ENCODE measurements at regions not wholly inside any gene's neighbourhood (a gene's known extent, or its start where the extent isn't known, plus 50 kb on each side); places are given as distances from the start of the nearest gene placed in this dataset.
"Not testable (repeated sequence)": the region's sequence is repeated elsewhere in the genome, so short reads cannot be mapped to it uniquely, and the experiment has no call there.

- Mint-ChIP-seq H3K36me3 (ENCODE audit: low read depth) (no peaks in the 10 kb centered on the region), H3K27me3 (ENCODE audit: insufficient read depth) (no peaks in the 10 kb centered on the region; the same call in 1 of the 2 replicates), H3K27ac (no peak overlapping the region), H3K9me3 (peaks cover 19% of the 10 kb centered on the region), H3K4me3 (no peak overlapping the region), H3K4me1 (ENCODE audit: low read depth) (no peaks in the 10 kb centered on the region)
- DNase-seq = peak; percentile 10
- TF ChIP-seq CTCF (IDR thresholded peaks at IDR 0.05) = peak; percentile 12; the same call in 1 of the 2 replicates
These were observed 109.0 kb upstream of the AADAT start for GRCh38 chr4:170198747-170199146.

DNA sequence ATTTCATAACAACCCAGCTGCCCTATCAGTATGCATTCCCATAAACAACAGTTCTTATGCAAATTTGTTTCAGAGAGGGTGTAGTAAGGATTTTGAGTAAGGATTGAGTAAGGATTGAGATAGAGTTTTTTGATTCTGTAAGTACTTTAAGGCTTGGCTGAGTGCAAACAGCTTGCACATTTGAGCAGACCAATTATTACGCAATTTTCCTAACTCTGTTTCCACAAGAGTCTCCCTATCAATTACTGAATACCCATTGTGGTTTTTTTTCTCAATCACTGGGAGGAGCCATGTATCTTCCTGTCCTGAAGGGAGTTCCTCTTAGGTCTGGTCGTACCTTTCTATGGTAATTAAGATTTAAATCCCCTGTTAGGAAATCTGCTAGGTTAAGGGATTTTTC lies 105.0 kb upstream of the AADAT start:
- DNase-seq; H3K4me1 Mint-ChIP-seq (ENCODE audit: low read depth); H3K27me3 Mint-ChIP-seq (ENCODE audit: insufficient read depth); H3K4me3 Mint-ChIP-seq; H3K36me3 Mint-ChIP-seq (ENCODE audit: low read depth); H3K27ac Mint-ChIP-seq: not testable (repeated sequence)
- peaks cover 23% of the 10 kb centered on the region for H3K9me3 Mint-ChIP-seq

GRCh38 chr4:170193496-170193895 lies 103.7 kb upstream of the AADAT start:
- H3K4me1 Mint-ChIP-seq (ENCODE audit: low read depth) = no peaks in the 10 kb centered on the region
- H3K36me3 Mint-ChIP-seq (ENCODE audit: low read depth) = no peaks in the 10 kb centered on the region
- peaks cover 27% of the 10 kb centered on the region for H3K9me3 Mint-ChIP-seq
- TF ChIP-seq CTCF (IDR thresholded peaks at IDR 0.05) = no peak
- no peaks in the 10 kb centered on the region for H3K27me3 Mint-ChIP-seq (ENCODE audit: insufficient read depth)
- no peak overlapping the region for H3K27ac Mint-ChIP-seq
- no peak for DNase-seq
- no peak overlapping the region for H3K4me3 Mint-ChIP-seq

DNA sequence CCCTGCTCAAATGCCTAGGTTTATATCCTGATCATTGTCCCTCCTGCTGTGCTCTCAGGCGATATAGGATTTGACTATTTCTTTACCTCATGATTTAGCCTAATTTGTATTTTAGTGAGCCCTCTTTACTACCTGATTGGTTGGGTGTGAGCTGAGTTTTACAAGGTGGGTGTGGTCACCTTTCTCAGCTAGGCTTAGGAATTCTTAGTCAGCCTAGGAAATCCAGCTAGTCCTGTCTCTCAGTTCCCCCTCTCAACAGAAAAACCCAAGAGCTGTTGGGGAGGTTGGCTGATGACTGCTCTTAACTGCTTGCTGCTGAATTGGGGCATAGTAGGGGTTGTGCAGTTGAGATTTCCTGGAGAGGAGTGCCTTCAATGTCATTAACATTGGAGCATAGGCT lies 100.5 kb upstream of the AADAT start:
- no peak for DNase-seq
- peaks cover 34% of the 10 kb centered on the region for H3K9me3 Mint-ChIP-seq
- no peak for TF ChIP-seq CTCF (IDR thresholded peaks at IDR 0.05)
- no peaks in the 10 kb centered on the region for H3K36me3 Mint-ChIP-seq (ENCODE audit: low read depth)
- no peaks in the 10 kb centered on the region for H3K27me3 Mint-ChIP-seq (ENCODE audit: insufficient read depth)
- no peak overlapping the region for H3K27ac Mint-ChIP-seq
- no peak overlapping the region for H3K4me3 Mint-ChIP-seq
- no peaks in the 10 kb centered on the region for H3K4me1 Mint-ChIP-seq (ENCODE audit: low read depth)

- no peaks in the 10 kb centered on the region for H3K4me1 Mint-ChIP-seq (ENCODE audit: low read depth)
- TF ChIP-seq CTCF (IDR thresholded peaks at IDR 0.05) = no peak
- peaks cover 1% of the 10 kb centered on the region; the same call in 1 of the 2 replicates for H3K27me3 Mint-ChIP-seq (ENCODE audit: insufficient read depth)
- H3K9me3 Mint-ChIP-seq = peaks cover 4% of the 10 kb centered on the region; the same call in 1 of the 2 replicates
- no peak overlapping the region for H3K27ac Mint-ChIP-seq
- H3K36me3 Mint-ChIP-seq (ENCODE audit: low read depth) = no peaks in the 10 kb centered on the region
- no peak for DNase-seq
- no peak overlapping the region for H3K4me3 Mint-ChIP-seq
These were observed 81.1 kb upstream of the AADAT start for GRCh38 chr4:170170861-170171260.

DNA sequence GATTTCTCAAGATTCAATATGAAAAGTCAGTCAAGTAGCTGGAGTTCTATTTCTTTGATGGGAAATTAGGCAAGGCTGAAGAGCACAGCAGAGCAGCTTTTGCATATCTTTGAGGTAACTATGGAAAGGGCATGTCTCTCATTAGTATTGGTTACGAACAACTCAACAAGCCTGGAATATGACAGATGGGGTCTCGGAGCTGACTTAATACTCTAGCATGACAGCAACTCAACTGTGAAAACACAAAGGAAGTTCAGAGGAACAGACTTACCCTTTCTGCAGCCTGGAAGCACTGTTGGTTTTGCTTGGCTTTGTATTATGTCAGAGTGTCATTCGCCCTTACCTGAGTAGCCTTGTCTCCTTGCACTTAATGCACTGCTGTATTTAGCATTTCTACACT lies 79.9 kb upstream of the AADAT start:
- no peak for DNase-seq
- H3K27me3 Mint-ChIP-seq (ENCODE audit: insufficient read depth) = peaks cover 1% of the 10 kb centered on the region; the same call in 1 of the 2 replicates
- H3K36me3 Mint-ChIP-seq (ENCODE audit: low read depth) = no peaks in the 10 kb centered on the region
- no peak for TF ChIP-seq CTCF (IDR thresholded peaks at IDR 0.05)
- no peak overlapping the region for H3K4me3 Mint-ChIP-seq
- peaks cover 4% of the 10 kb centered on the region; the same call in 1 of the 2 replicates for H3K9me3 Mint-ChIP-seq
- H3K27ac Mint-ChIP-seq = no peak overlapping the region
- H3K4me1 Mint-ChIP-seq (ENCODE audit: low read depth) = no peaks in the 10 kb centered on the region

Measured in HFFc6 (cell line).